Heart left ventricle (tissue), 16 donors: ENCODE measurements at regions not wholly inside any gene's neighbourhood (a gene's known extent, or its start where the extent isn't known, plus 50 kb on each side); places are given as distances from the start of the nearest gene placed in this dataset.

Experiments
- ATAC-seq, 4 donors: fragments of 200-7000 bp; cut with Tn5 transposase; one replicate each; pipeline ENCODE4 v1.9.1; 2020 to 2022; ENCODE audit warnings: moderate library complexity in 4 of 4, mild to moderate bottlenecking in 3 of 4, moderate number of reproducible peaks in 1 of 4
- DNase-seq, 5 donors: peaks; one replicate each; pipeline ENCODE4 v3.0.0-alpha.2; 2020
- H3K27ac ChIP-seq, 12 donors: fragments of 200-600 bp; sonication (generic) in 4 of 12; one replicate each; pipeline versions ENCODE4 v1.5.0 to v1.8.0; 2016 to 2022; ENCODE audit warnings: mild to moderate bottlenecking in 2 of 12
- H3K27me3 ChIP-seq, 9 donors: fragments of 200-600 bp; sonication (generic) in 2 of 9; one replicate each; pipeline versions ENCODE4 v1.5.1 to v1.8.0; 2016 to 2022; ENCODE audit warnings: mild to moderate bottlenecking in 3 of 9
- H3K36me3 ChIP-seq, 9 donors: fragments of 200-600 bp; sonication (generic) in 2 of 9; one replicate each; pipeline versions ENCODE4 v1.5.0 to v1.8.0; 2018 to 2022; ENCODE audit warnings: mild to moderate bottlenecking in 2 of 9
- H3K4me1 ChIP-seq, 12 donors: fragments of 200-600 bp; sonication (generic) in 4 of 12; one replicate each; pipeline versions ENCODE4 v1.5.0 to v1.8.0; 2016 to 2022; ENCODE audit warnings: mild to moderate bottlenecking in 3 of 12
- H3K4me3 ChIP-seq, 12 donors: fragments of 200-600 bp; sonication (generic) in 4 of 12; one replicate each; pipeline versions ENCODE4 v1.5.0 to v1.8.0; 2017 to 2022; ENCODE audit warnings: mild to moderate bottlenecking in 9 of 12, moderate library complexity in 4 of 12
- H3K9me3 ChIP-seq, 12 donors: fragments of 200-600 bp; sonication (generic) in 4 of 12; one replicate each; pipeline versions ENCODE4 v1.5.0 to v1.8.0; 2016 to 2022; ENCODE audit warnings: mild to moderate bottlenecking in 1 of 12
- CTCF ChIP-seq, 12 donors: fragments of 200-600 bp; sonication (generic) in 4 of 12; IDR thresholded peaks; one replicate each; pipeline versions ENCODE4 v1.5.0 to v1.8.0; 2018 to 2022; ENCODE audit warnings: antibody characterized with exemption in 12 of 12, mild to moderate bottlenecking in 5 of 12
- POLR2A ChIP-seq, 2 donors: fragments of 450-650 bp; IDR thresholded peaks; one replicate each; pipeline ENCODE4 v1.6.1; 2017; ENCODE audit warnings: antibody characterized with exemption in 2 of 2, mild to moderate bottlenecking in 2 of 2, moderate library complexity in 2 of 2
- WGBS, 4 donors: extraction: QIAGEN DNeasy Blood & Tissue Kit in 2 of 4; methylation state at CpG; one replicate each; pipeline versions ENCODE4 v1.1.5 to v1.1.7; 2013 to 2018; 5-methylcytosine and 5-hydroxymethylcytosine counted together
- intact Hi-C, 10 donors: fragments of 100-400 bp; cut with DNase I; formaldehyde crosslinking; loops; one replicate each; pipeline versions ENCODE4 v1.11.1 to v1.14.2; 2022
- donor health status: ischemic (EF 13 %, LVEDD 7.1; RV severe dilation, severe dysfunction).
- donor health status: healthy with polysubstance abuse.
- donor health status: DM: no; HTN: yes; CAD: no.
- donor health status: DM: no; HTN: no; CAD: no.
- donor health status: ischemic (EF 25% LVEDD 6.9; RV normal size, moderate dysfunction).
- donor health status: ischemic (EF 25% LVEDD 5.7; RV mildly dilated, moderate dysfunction).
- donor health status: healthy.
- donor health status: DM: yes; HTN: yes; CAD: no.
- donor health status: ischemic (EF 35%, LVEDD 5.7; RV mildly dilated, moderate dysfunction).
- donor health status: nonischemic (EF 11% LVEDD 7.7; RV severe dilation, severe dysfunction).
- donor health status: DM: yes; HTN: yes; CAD: no.
- donor health status: PGD.
- donor health status: ischemic (EF 29% LVEDD 5.4; RV normal size, mild dysfunction).
- donor health status: nonischemic (EF 23%, LVEDD 6.1; RV moderate dilation, normal function).

- 83 to 85% (median 84%) methylated on average over 19 of the region's 19 CpGs for WGBS, 4 donors
- Histone ChIP-seq H3K9me3 (peaks cover 0 to 10% (median 0%) of the 10 kb centered on the region in 12 donors), H3K4me1 (no peaks in the 10 kb centered on the region), H3K27ac (no peak overlapping the region), H3K4me3 (no peak overlapping the region), H3K27me3 (no peaks in the 10 kb centered on the region), H3K36me3 (no peaks in the 10 kb centered on the region)
- TF ChIP-seq CTCF (IDR thresholded peaks at IDR 0.05) (no peak), POLR2A (IDR thresholded peaks at IDR 0.05) (no peak)
- no peak for ATAC-seq
- intact Hi-C loops, result no loop called here
- no peak for DNase-seq
Measured at GRCh38 chr2:6429210-6429986, 436.3 kb downstream of the CMPK2 start.

- no peak for DNase-seq
- H3K27ac ChIP-seq, result no peak overlapping the region
- no peak overlapping the region for H3K4me3 ChIP-seq
- intact Hi-C loops, result no loop called here
- no peak for ATAC-seq
- WGBS, 4 donors, result 83 to 90% (median 87%) methylated on average over 6 of the region's 6 CpGs
- TF ChIP-seq CTCF (IDR thresholded peaks at IDR 0.05) (no peak), POLR2A (IDR thresholded peaks at IDR 0.05) (no peak)
- H3K36me3 ChIP-seq, result no peaks in the 10 kb centered on the region
- H3K9me3 ChIP-seq, result peaks cover 0 to 5% (median 0%) of the 10 kb centered on the region in 12 donors
- no peaks in the 10 kb centered on the region for H3K4me1 ChIP-seq
- no peaks in the 10 kb centered on the region for H3K27me3 ChIP-seq
Measured at GRCh38 chr2:6434438-6434837, 431.3 kb downstream of the CMPK2 start.

- intact Hi-C loops, result no loop called here
- H3K9me3 ChIP-seq, result no peaks in the 10 kb centered on the region
- TF ChIP-seq CTCF (IDR thresholded peaks at IDR 0.05) (no peak), POLR2A (IDR thresholded peaks at IDR 0.05) (no peak)
- H3K36me3 ChIP-seq, result no peaks in the 10 kb centered on the region
- ATAC-seq (no peak), DNase-seq (no peak)
- H3K27ac ChIP-seq, result no peak overlapping the region
- H3K4me1 ChIP-seq, result no peaks in the 10 kb centered on the region
- 85 to 90% (median 88%) methylated on average over 2 of the region's 2 CpGs for WGBS, 4 donors
- peaks cover 0 to 4% (median 0%) of the 10 kb centered on the region in 9 donors for H3K27me3 ChIP-seq
- no peak overlapping the region for H3K4me3 ChIP-seq
Measured at GRCh38 chr2:6441800-6442199, 423.9 kb downstream of the CMPK2 start.

- ATAC-seq, result no peak
- no peak overlapping the region for H3K27ac ChIP-seq
- H3K4me1 ChIP-seq, result no peaks in the 10 kb centered on the region
- intact Hi-C loops, result no loop called here
- WGBS, 4 donors, result 60 to 65% (median 63%) methylated on average over 3 of the region's 3 CpGs
- peaks cover 0 to 4% (median 0%) of the 10 kb centered on the region in 9 donors for H3K27me3 ChIP-seq
- TF ChIP-seq CTCF (IDR thresholded peaks at IDR 0.05) (no peak), POLR2A (IDR thresholded peaks at IDR 0.05) (no peak)
- no peaks in the 10 kb centered on the region for H3K9me3 ChIP-seq
- no peak for DNase-seq
- no peak overlapping the region for H3K4me3 ChIP-seq
- H3K36me3 ChIP-seq, result no peaks in the 10 kb centered on the region
Measured at GRCh38 chr2:6442252-6442985, 423.3 kb downstream of the CMPK2 start.
